Aorta (tissue), 5 donors: ENCODE measurements at regions not wholly inside any gene's neighbourhood (a gene's known extent, or its start where the extent isn't known, plus 50 kb on each side); places are given as distances from the start of the nearest gene placed in this dataset.

Experiments used
- ATAC-seq: fragments of 200-7000 bp; cut with Tn5 transposase; one replicate; pipeline ENCODE4 v1.9.1; 2022; ENCODE audit warnings: moderate library complexity; ENCODE audit not compliant: low FRiP score
- DNase-seq, 2 donors: peaks; one replicate each; pipeline ENCODE4 v3.0.0-alpha.2; 2020
- H3K27ac ChIP-seq, 2 donors: one replicate each; pipeline ENCODE4 v1.5.1; 2013; ENCODE audit warnings: low read length in 2 of 2, mild to moderate bottlenecking in 2 of 2, moderate library complexity in 2 of 2, control low read depth in 1 of 2, inconsistent platforms in 1 of 2, low read depth in 1 of 2
- H3K27me3 ChIP-seq, 2 donors: one replicate each; pipeline ENCODE4 v1.6.1; 2013; ENCODE audit warnings: control low read depth in 1 of 2, low read length in 1 of 2, mild to moderate bottlenecking in 1 of 2, moderate library complexity in 1 of 2; ENCODE audit not compliant: insufficient read depth in 2 of 2, control insufficient read depth in 1 of 2
- H3K36me3 ChIP-seq, 2 donors: one replicate each; pipeline ENCODE4 v1.6.1; 2013; ENCODE audit warnings: control low read depth in 1 of 2, low read length in 1 of 2, mild to moderate bottlenecking in 1 of 2; ENCODE audit not compliant: insufficient read depth in 2 of 2, control insufficient read depth in 1 of 2
- H3K4me1 ChIP-seq, 2 donors: one replicate each; pipeline ENCODE4 v1.6.1; 2013; ENCODE audit warnings: low read length in 2 of 2, control low read depth in 1 of 2, mild to moderate bottlenecking in 1 of 2, moderate library complexity in 1 of 2; ENCODE audit not compliant: insufficient read depth in 2 of 2, control insufficient read depth in 1 of 2
- H3K4me3 ChIP-seq, 2 donors: one replicate each; pipeline ENCODE4 v1.5.1; 2013; ENCODE audit warnings: low read length in 2 of 2, control low read depth in 1 of 2, mild to moderate bottlenecking in 1 of 2
- H3K9me3 ChIP-seq: one replicate; pipeline ENCODE4 v1.6.1; 2013; ENCODE audit warnings: mild to moderate bottlenecking, low read length; ENCODE audit not compliant: control insufficient read depth
- WGBS, 2 donors: extraction: QIAGEN DNeasy Blood & Tissue Kit; methylation state at CpG; one replicate each; pipeline ENCODE4 v1.1.7; 2013; 5-methylcytosine and 5-hydroxymethylcytosine counted together
- intact Hi-C, 2 donors: fragments of 100-400 bp; cut with DNase I; formaldehyde crosslinking; loops; one replicate each; pipeline versions ENCODE4 v1.14.2 to v1.15.0; 2022
- donor health status: healthy with polysubstance abuse.
- donor health status: Bipolar disorder and iron deficiency.
- donor health status: DM: no; HTN: no; CAD: no.
- donor health status: DM: no; HTN: no; CAD: no.
- donor health status: DM: yes; HTN: yes; CAD: no.

DNA sequence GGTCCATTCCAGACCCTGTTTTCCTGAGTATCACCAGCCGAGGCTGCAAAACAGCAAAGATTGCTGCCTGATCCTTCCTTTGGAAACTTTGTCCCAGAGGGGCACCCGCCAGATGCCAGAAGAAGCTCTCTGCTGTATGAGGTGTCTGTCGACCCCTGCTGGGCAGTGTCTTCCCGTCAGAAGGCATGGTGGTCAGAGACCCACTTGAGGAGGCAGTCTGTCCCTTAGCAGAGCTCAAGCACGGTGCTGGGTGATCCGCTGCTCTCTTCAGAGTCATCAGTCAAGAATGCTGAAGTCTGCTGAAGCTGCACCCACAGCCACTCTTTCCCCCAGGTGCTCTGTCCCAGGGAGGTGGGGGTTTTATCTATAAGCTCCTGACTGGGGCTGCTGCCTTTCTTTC lies 1121.2 kb downstream of the NSUN3 start:
- no peaks in the 10 kb centered on the region for H3K9me3 ChIP-seq
- H3K4me3 ChIP-seq = no peak overlapping the region
- no peak for DNase-seq
- 89% methylated on average over 6 of the region's 6 CpGs for WGBS, 2 donors
- no peaks in the 10 kb centered on the region for H3K4me1 ChIP-seq
- ATAC-seq = no peak
- no peaks in the 10 kb centered on the region for H3K27me3 ChIP-seq
- H3K36me3 ChIP-seq = no peaks in the 10 kb centered on the region
- no peak overlapping the region for H3K27ac ChIP-seq
- intact Hi-C loops = no loop called here

DNA sequence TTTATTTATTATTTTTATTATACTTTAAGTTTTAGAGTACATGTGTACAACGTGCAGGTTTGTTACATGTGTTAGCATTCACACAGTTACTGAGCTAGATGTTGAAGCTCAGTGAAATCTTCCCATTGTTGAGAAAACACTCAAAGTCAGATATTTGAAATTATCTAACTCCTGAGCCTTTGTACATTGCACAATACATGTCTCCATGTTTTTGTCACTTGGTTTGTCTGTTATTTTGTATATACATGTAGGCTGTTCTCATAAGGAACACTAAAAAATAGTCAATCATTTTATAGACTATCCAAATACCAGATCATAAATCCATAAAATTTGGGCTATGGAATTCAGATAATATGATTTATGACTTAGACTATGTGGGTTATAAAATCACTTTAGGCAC lies 1126.5 kb downstream of the NSUN3 start:
- no peaks in the 10 kb centered on the region for H3K27me3 ChIP-seq
- H3K27ac ChIP-seq = no peak overlapping the region
- ATAC-seq = no peak
- intact Hi-C loops = no loop called here
- no peaks in the 10 kb centered on the region for H3K9me3 ChIP-seq
- no peaks in the 10 kb centered on the region for H3K36me3 ChIP-seq
- no peaks in the 10 kb centered on the region for H3K4me1 ChIP-seq
- no peak overlapping the region for H3K4me3 ChIP-seq
- 80 to 89% methylated on average over 1 of the region's 1 CpG for WGBS, 2 donors
- no peak for DNase-seq

DNA sequence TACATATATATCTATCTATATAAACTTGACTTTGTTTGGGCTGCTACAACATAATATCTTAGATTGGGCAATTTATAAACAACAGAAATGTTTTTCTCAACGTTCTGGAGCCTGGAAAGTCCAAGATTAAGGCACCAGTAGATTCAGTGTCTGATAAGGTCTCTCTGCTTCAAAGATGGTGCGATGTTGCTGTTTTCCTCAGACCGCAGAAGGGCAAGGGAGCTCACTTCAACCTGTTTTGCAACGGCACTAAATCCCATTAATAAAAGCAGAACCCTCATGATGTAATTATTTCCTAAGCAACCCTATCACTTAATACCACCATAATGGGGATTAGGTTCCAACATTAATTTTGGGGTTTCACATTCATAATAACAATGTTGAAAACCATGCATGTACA lies 1134.8 kb downstream of the NSUN3 start:
- no peak for ATAC-seq
- H3K4me1 ChIP-seq = no peaks in the 10 kb centered on the region
- no peaks in the 10 kb centered on the region for H3K27me3 ChIP-seq
- no peaks in the 10 kb centered on the region for H3K9me3 ChIP-seq
- H3K27ac ChIP-seq = no peak overlapping the region
- WGBS, 2 donors = 69 to 74% methylated on average over 4 of the region's 4 CpGs
- no peaks in the 10 kb centered on the region for H3K36me3 ChIP-seq
- H3K4me3 ChIP-seq = no peak overlapping the region
- intact Hi-C loops = no loop called here
- DNase-seq = no peak

- H3K9me3 ChIP-seq = no peaks in the 10 kb centered on the region
- 85 to 87% methylated on average over 1 of the region's 1 CpG for WGBS, 2 donors
- intact Hi-C loops = no loop called here
- H3K4me3 ChIP-seq = no peak overlapping the region
- no peaks in the 10 kb centered on the region for H3K36me3 ChIP-seq
- no peak for ATAC-seq
- no peak for DNase-seq
- no peaks in the 10 kb centered on the region for H3K4me1 ChIP-seq
- no peaks in the 10 kb centered on the region for H3K27me3 ChIP-seq
- H3K27ac ChIP-seq = no peak overlapping the region
These were observed 1137.5 kb downstream of the NSUN3 start for GRCh38 chr3:95200384-95200783.

- Histone ChIP-seq H3K27ac (no peak overlapping the region), H3K4me3 (no peak overlapping the region), H3K9me3 (no peaks in the 10 kb centered on the region), H3K4me1 (no peaks in the 10 kb centered on the region), H3K27me3 (no peaks in the 10 kb centered on the region), H3K36me3 (no peaks in the 10 kb centered on the region)
- 44 to 46% methylated on average over 1 of the region's 1 CpG for WGBS, 2 donors
- no peak for DNase-seq
- no peak for ATAC-seq
- intact Hi-C loops = no loop called here
These were observed 1148.0 kb downstream of the NSUN3 start for GRCh38 chr3:95210878-95211277.

GRCh38 chr3:95212117-95212516 lies 1149.3 kb downstream of the NSUN3 start:
- no peaks in the 10 kb centered on the region for H3K9me3 ChIP-seq
- no peak for ATAC-seq
- H3K4me1 ChIP-seq = no peaks in the 10 kb centered on the region
- no peaks in the 10 kb centered on the region for H3K27me3 ChIP-seq
- 75 to 80% methylated on average over 2 of the region's 2 CpGs for WGBS, 2 donors
- no peaks in the 10 kb centered on the region for H3K36me3 ChIP-seq
- no peak for DNase-seq
- no peak overlapping the region for H3K4me3 ChIP-seq
- H3K27ac ChIP-seq = no peak overlapping the region
- intact Hi-C loops = no loop called here

DNA sequence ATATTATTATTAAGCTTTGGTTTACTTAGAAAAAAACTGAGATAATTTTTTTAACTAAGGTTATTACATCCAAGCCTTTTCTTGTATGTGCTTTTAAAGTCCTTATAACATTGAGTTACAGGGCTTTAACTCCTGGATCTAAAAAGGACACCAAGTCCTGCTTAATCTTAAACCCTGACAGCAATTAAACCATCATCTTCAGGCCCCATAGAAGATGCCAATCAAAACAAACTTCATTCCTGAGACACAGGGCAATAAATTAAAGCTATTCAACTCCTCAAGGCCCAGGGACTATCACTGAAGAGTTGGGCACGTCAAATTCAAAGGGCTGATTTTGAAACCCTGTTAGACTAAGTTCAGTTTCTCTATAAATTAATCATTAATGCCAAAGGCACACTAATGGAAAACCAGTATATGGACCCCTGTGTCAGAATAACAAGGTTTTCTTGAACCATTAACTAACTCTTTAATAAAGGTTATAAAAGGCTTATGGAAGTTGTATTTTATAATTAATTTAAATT lies 1152.6 kb downstream of the NSUN3 start:
- no peaks in the 10 kb centered on the region for H3K27me3 ChIP-seq
- no peaks in the 10 kb centered on the region for H3K36me3 ChIP-seq
- DNase-seq (no peak), ATAC-seq (no peak)
- H3K4me1 ChIP-seq = no peaks in the 10 kb centered on the region
- intact Hi-C loops = no loop called here
- WGBS, 2 donors = 74 to 85% methylated on average over 1 of the region's 1 CpG
- H3K27ac ChIP-seq = no peak overlapping the region
- H3K4me3 ChIP-seq = no peak overlapping the region
- no peaks in the 10 kb centered on the region for H3K9me3 ChIP-seq

DNA sequence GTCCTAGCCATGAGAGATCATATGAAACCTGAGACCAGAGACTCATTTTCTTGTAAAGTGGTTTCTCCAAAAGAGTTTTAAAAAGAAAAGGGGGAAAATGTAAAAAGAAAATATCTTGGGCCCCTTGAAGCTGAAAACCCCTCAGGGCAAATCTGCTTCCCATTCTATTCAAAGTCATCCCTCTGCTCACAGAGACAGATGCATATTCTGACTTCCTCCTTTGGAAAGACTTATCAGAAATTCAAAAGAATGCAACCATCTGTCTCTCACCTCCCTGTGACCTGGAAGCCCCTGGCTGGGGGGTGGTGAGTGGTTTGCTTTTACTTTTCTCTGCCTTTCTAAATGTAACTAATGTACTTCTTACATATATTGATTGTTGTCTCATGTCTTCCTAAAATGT lies 1154.8 kb downstream of the NSUN3 start:
- no peak overlapping the region for H3K4me3 ChIP-seq
- H3K27ac ChIP-seq = no peak overlapping the region
- intact Hi-C loops = no loop called here
- no peaks in the 10 kb centered on the region for H3K27me3 ChIP-seq
- H3K4me1 ChIP-seq = no peaks in the 10 kb centered on the region
- H3K9me3 ChIP-seq = no peaks in the 10 kb centered on the region
- DNase-seq (no peak), ATAC-seq (no peak)
- H3K36me3 ChIP-seq = no peaks in the 10 kb centered on the region

DNA sequence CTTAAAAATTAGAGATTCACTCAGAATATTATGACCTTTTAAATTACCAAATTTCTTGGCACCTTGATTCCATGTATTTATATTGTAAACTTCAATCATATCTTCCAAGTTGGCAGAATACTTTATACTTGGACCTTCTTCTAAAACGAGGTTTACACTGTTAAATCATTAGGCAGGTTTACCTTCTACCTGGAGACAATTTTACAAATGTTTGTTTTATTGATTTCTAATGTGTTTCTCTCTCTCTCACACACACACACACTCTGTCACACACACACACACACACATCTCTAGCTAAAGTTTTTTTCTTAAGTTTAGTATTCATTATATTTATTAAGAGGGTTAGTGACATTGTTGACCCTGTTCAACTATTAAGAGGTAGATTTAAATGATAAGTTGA lies 1155.6 kb downstream of the NSUN3 start:
- H3K4me3 ChIP-seq = no peak overlapping the region
- intact Hi-C loops = no loop called here
- H3K27ac ChIP-seq = no peak overlapping the region
- 44 to 49% methylated on average over 1 of the region's 1 CpG for WGBS, 2 donors
- no peaks in the 10 kb centered on the region for H3K27me3 ChIP-seq
- H3K4me1 ChIP-seq = no peaks in the 10 kb centered on the region
- ATAC-seq (no peak), DNase-seq (no peak)
- no peaks in the 10 kb centered on the region for H3K36me3 ChIP-seq
- no peaks in the 10 kb centered on the region for H3K9me3 ChIP-seq
